LNCAP (cell line): ENCODE measurements at regions not wholly inside any gene's neighbourhood (a gene's known extent, or its start where the extent isn't known, plus 50 kb on each side); places are given as distances from the start of the nearest gene placed in this dataset.

Experiments
- CTCF ChIP-seq: fragments of 450-650 bp; IDR thresholded peaks from 2 replicates; pipeline ENCODE4 v1.5.1; 2017; ENCODE audit warnings: mild to moderate bottlenecking

- no peak for TF ChIP-seq CTCF
Observed at GRCh38 chr11:62073061-62073460, 50.8 kb upstream of the INCENP start.

- TF ChIP-seq CTCF: no peak
Observed at GRCh38 chr11:62071408-62071807, 52.4 kb upstream of the INCENP start.

DNA sequence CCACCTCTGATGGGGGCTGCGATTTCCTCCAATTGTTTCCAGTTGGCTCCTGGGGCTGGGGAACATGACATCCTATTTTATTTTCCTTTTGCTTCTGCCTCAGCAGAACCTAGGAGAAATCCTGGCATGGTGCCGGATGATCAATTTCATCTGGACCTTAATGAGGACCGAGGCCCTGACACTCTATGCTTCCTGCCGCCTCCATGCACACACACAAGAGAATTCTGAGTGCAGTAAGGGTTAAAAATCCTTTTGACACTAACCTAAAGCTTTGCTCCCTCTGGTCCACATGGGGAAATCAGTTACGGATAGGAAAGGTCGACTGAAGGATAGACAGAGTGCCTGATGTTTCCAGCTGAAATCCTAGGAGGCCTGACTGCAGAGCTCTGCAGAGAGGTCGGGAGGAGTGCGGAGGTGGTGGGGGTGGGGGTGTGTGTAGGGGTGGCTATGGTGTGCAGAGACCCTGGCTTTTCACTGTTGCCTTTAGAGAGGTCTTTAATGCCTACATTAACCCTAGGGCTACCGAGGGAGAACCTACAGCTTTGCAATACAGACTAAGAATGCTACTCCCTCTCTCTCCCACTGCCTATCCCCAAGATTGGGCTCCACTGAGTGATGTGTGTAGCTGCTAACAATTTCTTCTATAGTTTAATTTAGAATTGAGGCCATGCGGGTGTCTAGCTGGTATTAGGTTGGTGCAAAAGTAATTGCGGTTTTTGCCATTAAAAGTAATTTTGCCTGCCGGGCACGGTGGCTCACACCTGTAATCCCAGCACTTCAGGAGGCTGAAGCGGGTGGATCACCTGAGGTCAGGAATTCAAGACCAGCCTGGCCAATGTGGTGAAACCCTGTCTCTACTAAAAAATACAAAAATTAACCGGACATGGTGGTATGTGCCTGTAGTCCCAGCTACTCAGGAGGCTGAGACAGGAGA lies 53.6 kb upstream of the INCENP start:
- no peak for TF ChIP-seq CTCF

- no peak for TF ChIP-seq CTCF
Observed at GRCh38 chr11:62069374-62069773, 54.4 kb upstream of the INCENP start.

GRCh38 chr11:62068730-62069129 lies 55.1 kb upstream of the INCENP start:
- TF ChIP-seq CTCF: no peak

DNA sequence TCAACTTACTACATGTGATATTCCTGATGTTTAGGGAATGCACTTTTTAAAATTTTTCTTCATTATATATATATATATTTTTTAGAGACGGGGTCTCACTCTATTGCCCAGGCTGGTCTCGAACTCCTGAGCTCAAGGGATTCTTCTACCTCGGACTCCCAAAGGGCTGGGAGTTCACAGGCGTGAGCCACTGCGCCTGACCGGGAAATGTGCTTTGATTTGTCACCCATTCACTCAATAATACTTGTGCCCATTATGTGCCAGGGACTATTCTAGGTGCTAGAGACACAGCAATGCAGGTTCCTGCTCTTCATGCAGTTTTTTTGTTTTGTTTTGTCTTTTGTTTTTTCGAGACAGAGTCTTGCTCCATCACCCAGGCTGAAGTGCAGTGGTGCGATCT lies 56.1 kb upstream of the INCENP start:
- no peak for TF ChIP-seq CTCF

GRCh38 chr11:62064221-62064620 lies 59.6 kb upstream of the INCENP start:
- TF ChIP-seq CTCF: no peak
